Stimulated activated CD4-positive, alpha-beta T cell treated with anti-CD3 and anti-CD28 coated beads, TNF-alpha, amount 100 ng/mL, for 24 hours (primary cell): ENCODE measurements at regions not wholly inside any gene's neighbourhood (a gene's known extent, or its start where the extent isn't known, plus 50 kb on each side); places are given as distances from the start of the nearest gene placed in this dataset.
A peak's percentile ranks its signal among the peaks of the same experiment; 100 is the strongest.
"Not testable (repeated sequence)": the region's sequence is repeated elsewhere in the genome, so short reads cannot be mapped to it uniquely, and the experiment has no call there.

Experiments used
- DNase-seq, 3 experiments: peaks; one replicate each; pipeline ENCODE4 v3.0.0-alpha.2; 2020; ENCODE audit warnings: low read depth in 3 of 3

- DNase-seq, result no peak
Measured at GRCh38 chr22:22168941-22169867, 75.4 kb upstream of the VPREB1 start.

- DNase-seq, result no peak
Measured at GRCh38 chr22:22168190-22168940, 76.2 kb upstream of the VPREB1 start.

GRCh38 chr22:22167791-22168189, 76.8 kb upstream of the VPREB1 start:
- DNase-seq, result no peak

- DNase-seq, result no peak
Measured at GRCh38 chr22:22166941-22167713, 77.5 kb upstream of the VPREB1 start.

- DNase-seq, result no peak
Measured at GRCh38 chr22:22165936-22166710, 78.5 kb upstream of the VPREB1 start.

- no peak for DNase-seq
Measured at GRCh38 chr22:22164541-22165272, 79.9 kb upstream of the VPREB1 start.

GRCh38 chr22:22161924-22162851, 82.4 kb upstream of the VPREB1 start:
- DNase-seq, result no peak

- not testable (repeated sequence) for DNase-seq
Measured at GRCh38 chr22:22160768-22161167, 83.8 kb upstream of the VPREB1 start.

GRCh38 chr22:22159384-22159783, 85.2 kb upstream of the VPREB1 start:
- no peak for DNase-seq

- DNase-seq, result no peak
Measured at GRCh38 chr22:22158965-22159364, 85.6 kb upstream of the VPREB1 start.

GRCh38 chr22:22158207-22158816, 86.3 kb upstream of the VPREB1 start:
- no peak for DNase-seq

- DNase-seq, result no peak
Measured at GRCh38 chr22:22157348-22157725, 87.2 kb upstream of the VPREB1 start.

- peak; percentile 22 to 50 (median 44) for DNase-seq
Measured at GRCh38 chr22:22156716-22157347, 87.8 kb upstream of the VPREB1 start.

- no peak for DNase-seq
Measured at GRCh38 chr22:22156348-22156715, 88.3 kb upstream of the VPREB1 start.

- no peak for DNase-seq
Measured at GRCh38 chr22:22155607-22156006, 89.0 kb upstream of the VPREB1 start.

GRCh38 chr22:22155146-22155545, 89.4 kb upstream of the VPREB1 start:
- DNase-seq, result no peak

GRCh38 chr22:22154040-22154439, 90.5 kb upstream of the VPREB1 start:
- no peak for DNase-seq

- DNase-seq, result no peak
Measured at GRCh38 chr22:22151308-22151707, 93.3 kb upstream of the VPREB1 start.

- DNase-seq, result no peak
Measured at GRCh38 chr22:22150457-22150856, 94.1 kb upstream of the VPREB1 start.
